GM12865 (cell line): ENCODE measurements at regions not wholly inside any gene's neighbourhood (a gene's known extent, or its start where the extent isn't known, plus 50 kb on each side); places are given as distances from the start of the nearest gene placed in this dataset.

ENCODE experiments used
- DNase-seq: peaks from one replicate; pipeline ENCODE4 v3.0.0; 2010; ENCODE audit warnings: low read depth
- H3K4me3 ChIP-seq: 2 replicates; pipeline ENCODE4 v1.5.1; 2011; ENCODE audit warnings: mild to moderate bottlenecking, low read depth, low read length, control low read depth
- TF ChIP-seq, protein P1 (sequence below): IDR thresholded peaks from 2 replicates; pipeline ENCODE4 v1.5.1; 2011; ENCODE audit warnings: low read length, control low read depth, low read depth, inconsistent platforms; ENCODE audit not compliant: insufficient read depth; ENCODE audit errors: missing control alignments

DNA sequence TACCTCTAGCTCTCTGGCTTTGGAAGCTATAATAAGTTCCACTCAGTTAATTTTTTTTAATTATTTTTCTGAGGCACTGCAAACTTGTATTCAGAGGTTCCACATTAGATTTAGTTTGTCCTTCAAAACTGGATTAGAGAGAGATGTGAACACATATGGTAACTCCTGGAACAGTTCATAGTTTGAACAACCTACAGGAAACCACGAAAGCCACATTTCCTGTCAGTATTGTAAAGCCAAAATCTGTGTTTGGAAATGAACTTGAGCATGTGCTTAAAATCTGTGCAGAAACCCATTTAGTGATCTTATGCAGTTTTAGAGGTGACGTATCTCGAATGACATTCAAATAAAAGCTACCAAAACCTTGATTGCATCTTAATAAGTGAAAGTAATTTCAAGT is 1952.0 kb downstream of the OLFM4 start:
- H3K4me3 ChIP-seq: no peak overlapping the region
- TF ChIP-seq, protein P1, sequence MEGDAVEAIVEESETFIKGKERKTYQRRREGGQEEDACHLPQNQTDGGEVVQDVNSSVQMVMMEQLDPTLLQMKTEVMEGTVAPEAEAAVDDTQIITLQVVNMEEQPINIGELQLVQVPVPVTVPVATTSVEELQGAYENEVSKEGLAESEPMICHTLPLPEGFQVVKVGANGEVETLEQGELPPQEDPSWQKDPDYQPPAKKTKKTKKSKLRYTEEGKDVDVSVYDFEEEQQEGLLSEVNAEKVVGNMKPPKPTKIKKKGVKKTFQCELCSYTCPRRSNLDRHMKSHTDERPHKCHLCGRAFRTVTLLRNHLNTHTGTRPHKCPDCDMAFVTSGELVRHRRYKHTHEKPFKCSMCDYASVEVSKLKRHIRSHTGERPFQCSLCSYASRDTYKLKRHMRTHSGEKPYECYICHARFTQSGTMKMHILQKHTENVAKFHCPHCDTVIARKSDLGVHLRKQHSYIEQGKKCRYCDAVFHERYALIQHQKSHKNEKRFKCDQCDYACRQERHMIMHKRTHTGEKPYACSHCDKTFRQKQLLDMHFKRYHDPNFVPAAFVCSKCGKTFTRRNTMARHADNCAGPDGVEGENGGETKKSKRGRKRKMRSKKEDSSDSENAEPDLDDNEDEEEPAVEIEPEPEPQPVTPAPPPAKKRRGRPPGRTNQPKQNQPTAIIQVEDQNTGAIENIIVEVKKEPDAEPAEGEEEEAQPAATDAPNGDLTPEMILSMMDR: no peak
- DNase-seq: no peak

DNA sequence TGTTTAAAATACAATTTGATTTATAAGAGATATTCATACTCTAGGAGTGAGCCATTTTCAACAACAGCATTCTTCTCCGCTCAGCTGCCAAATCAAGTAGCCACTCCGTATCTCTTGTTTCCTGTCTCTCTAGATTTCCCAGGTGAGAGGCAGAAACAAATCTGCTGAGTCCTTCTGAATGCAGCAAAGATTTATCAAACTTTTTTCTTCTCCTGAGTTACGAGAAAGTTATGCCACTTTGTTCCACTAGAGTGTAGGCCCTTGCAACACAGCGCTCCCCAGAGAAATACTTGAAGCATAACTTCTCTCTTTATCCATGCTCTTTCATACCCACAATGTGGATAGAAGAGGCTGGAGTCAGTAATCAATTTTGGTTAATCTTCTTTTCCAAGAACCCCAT is 1960.8 kb downstream of the OLFM4 start:
- H3K4me3 ChIP-seq: no peak overlapping the region
- no peak for DNase-seq
- TF ChIP-seq, protein P1: no peak

DNA sequence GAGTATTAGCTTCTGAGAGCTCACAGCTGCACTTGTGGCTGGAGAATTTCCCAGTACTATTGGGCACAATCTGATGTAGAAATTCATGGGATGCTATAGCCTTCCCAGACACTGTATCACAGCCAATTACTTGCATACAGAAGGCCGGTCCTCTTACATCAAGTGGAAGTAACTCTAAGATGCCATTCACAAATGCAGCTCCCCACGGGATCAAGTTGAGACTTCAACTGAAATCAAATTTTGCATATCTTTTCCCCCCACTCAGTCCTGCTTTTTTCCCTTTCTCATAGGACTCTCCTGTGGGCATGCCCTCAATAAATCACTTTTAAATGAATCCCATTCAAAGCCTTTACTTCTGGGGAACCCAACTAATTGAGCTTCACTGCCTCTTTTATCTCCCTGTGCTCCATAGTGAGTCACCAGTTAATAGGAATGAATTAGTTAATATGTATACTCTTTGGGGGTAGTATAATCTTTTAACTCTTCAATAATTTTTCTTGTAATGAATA is 1970.8 kb downstream of the OLFM4 start:
- H3K4me3 ChIP-seq: no peak overlapping the region
- TF ChIP-seq, protein P1: no peak
- DNase-seq: no peak

DNA sequence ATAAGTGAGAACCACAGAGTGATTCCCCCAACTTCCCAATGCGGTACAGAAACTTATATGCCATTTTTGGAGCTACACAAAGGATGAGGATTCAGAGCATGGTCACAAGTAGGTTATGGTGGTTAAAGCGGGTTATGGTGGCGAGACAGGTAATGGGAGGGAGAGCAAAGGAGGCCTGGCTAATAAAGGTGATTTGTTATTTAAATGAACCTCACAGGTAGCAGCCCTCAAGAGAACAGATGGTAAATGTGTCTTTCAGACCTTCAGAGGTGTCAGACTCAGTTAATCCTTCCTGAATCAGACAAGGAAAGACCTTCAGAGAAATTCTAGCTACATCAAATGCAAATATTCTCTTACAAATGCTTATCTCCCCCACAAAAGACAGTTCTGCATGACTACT is 1971.4 kb downstream of the OLFM4 start:
- no peak overlapping the region for H3K4me3 ChIP-seq
- TF ChIP-seq, protein P1: no peak
- no peak for DNase-seq

DNA sequence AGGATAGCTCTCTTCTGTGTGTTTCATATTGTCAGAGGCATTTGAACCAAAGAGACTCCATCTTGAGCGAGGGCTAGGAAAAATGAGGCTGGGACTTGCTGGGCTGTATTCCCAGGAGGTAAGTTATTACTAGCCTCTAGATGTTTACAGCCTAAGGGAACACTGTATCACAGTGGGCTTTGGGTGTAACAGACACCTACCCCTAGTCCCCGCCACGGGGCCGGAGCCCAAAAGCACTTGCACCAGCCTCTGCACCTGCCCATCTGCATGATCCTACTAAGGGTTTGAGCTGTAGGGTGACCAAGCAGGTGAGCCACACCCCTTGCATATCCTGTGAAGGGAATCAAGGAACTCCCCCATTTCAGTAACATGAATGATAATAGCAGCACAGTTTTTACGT is 1972.2 kb downstream of the OLFM4 start:
- DNase-seq: no peak
- no peak overlapping the region for H3K4me3 ChIP-seq
- TF ChIP-seq, protein P1: no peak

DNA sequence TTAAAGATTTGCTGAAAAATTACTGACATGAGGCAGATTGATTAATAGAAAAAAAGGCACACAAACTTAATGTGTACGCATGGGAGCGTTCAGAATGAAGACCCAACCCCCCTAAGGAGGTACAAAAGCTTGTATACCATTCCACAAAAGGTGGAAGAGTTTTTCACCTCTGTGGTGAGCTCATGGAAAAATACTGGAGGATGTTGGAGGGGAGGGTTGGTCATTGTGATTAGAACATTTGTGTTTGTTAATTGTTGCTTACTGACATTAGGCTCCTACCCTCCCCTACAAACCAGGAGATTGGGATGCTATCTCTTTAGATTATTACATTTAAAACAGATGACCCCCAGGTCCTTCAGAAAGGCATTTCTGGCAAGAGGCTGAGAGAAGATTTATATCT is 1973.3 kb downstream of the OLFM4 start:
- no peak for DNase-seq
- no peak overlapping the region for H3K4me3 ChIP-seq
- TF ChIP-seq, protein P1: no peak

DNA sequence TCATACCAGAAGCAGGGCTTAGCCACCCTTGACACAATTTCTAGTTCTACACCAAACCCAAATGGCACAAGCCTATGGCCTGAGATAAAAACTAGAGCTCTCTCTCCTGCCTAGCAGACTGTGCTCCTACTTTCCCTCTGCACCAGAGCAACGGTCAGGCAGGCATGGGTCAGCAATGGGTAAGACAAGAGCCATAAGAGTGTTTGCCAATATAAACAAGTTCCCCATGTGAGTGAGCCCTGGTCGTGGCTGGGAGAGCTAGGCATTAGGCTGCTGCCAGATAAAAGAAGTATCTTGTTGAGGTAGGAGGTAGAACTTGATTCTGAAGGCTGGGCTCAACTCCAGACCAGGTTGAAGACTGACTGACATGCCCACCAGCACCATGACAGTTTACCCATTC is 1979.1 kb downstream of the OLFM4 start:
- DNase-seq: no peak
- H3K4me3 ChIP-seq: no peak overlapping the region
- TF ChIP-seq, protein P1: no peak
